Bronchial epithelial cell (primary cell): ENCODE measurements at regions not wholly inside any gene's neighbourhood (a gene's known extent, or its start where the extent isn't known, plus 50 kb on each side); places are given as distances from the start of the nearest gene placed in this dataset.

Experiments used
- DNase-seq: peaks from one replicate; pipeline ENCODE4 v3.0.0-alpha.2; 2010; ENCODE audit warnings: low read depth
- FAIRE-seq: peaks from 2 replicates; lab custom pipeline; 2011; peaks lifted over from hg19 to GRCh38; lab: Jason Lieb, UNC
- H3K27me3 ChIP-seq: 2 replicates; pipeline ENCODE4 v1.5.1; 2011; ENCODE audit warnings: low read length; ENCODE audit not compliant: control insufficient read depth, insufficient read depth
- H3K36me3 ChIP-seq: 2 replicates; pipeline ENCODE4 v1.5.1; 2011; ENCODE audit warnings: low read length; ENCODE audit not compliant: control insufficient read depth, insufficient read depth
- H3K4me3 ChIP-seq: 2 replicates; pipeline ENCODE4 v1.5.1; 2011; ENCODE audit warnings: mild to moderate bottlenecking, low read depth, low read length, control low read depth
- CTCF ChIP-seq: IDR thresholded peaks from 2 replicates; pipeline ENCODE4 v1.5.1; 2011; ENCODE audit warnings: mild to moderate bottlenecking, moderate library complexity, low read length, control low read depth, inconsistent platforms; ENCODE audit not compliant: insufficient read depth, severe bottlenecking

- no peak overlapping the region for H3K4me3 ChIP-seq
- no peaks in the 10 kb centered on the region for H3K36me3 ChIP-seq
- FAIRE-seq = no peak
- no peaks in the 10 kb centered on the region for H3K27me3 ChIP-seq
- no peak for DNase-seq
- no peak for TF ChIP-seq CTCF
Observed at GRCh38 chr14:86824167-86824566, 1168.8 kb downstream of the GALC start.

GRCh38 chr14:86823581-86823980, 1169.4 kb downstream of the GALC start:
- no peaks in the 10 kb centered on the region for H3K36me3 ChIP-seq
- no peak for TF ChIP-seq CTCF
- FAIRE-seq (no peak), DNase-seq (no peak)
- H3K4me3 ChIP-seq = no peak overlapping the region
- no peaks in the 10 kb centered on the region for H3K27me3 ChIP-seq

- DNase-seq = no peak
- Histone ChIP-seq H3K27me3 (no peaks in the 10 kb centered on the region), H3K36me3 (no peaks in the 10 kb centered on the region), H3K4me3 (no peak overlapping the region)
- no peak for FAIRE-seq
- no peak for TF ChIP-seq CTCF
Observed at GRCh38 chr14:86815341-86815740, 1177.6 kb downstream of the GALC start.

- H3K36me3 ChIP-seq = no peaks in the 10 kb centered on the region
- no peak for FAIRE-seq
- DNase-seq = no peak
- no peak overlapping the region for H3K4me3 ChIP-seq
- no peak for TF ChIP-seq CTCF
- H3K27me3 ChIP-seq = no peaks in the 10 kb centered on the region
Observed at GRCh38 chr14:86802726-86803125, 1190.3 kb downstream of the GALC start.

GRCh38 chr14:86799244-86799647, 1193.7 kb downstream of the GALC start:
- TF ChIP-seq CTCF = no peak
- no peak overlapping the region for H3K4me3 ChIP-seq
- no peaks in the 10 kb centered on the region for H3K27me3 ChIP-seq
- DNase-seq (peak; percentile 89), FAIRE-seq (no peak)
- H3K36me3 ChIP-seq = no peaks in the 10 kb centered on the region

GRCh38 chr14:86798330-86798729, 1194.7 kb downstream of the GALC start:
- TF ChIP-seq CTCF = no peak
- FAIRE-seq (no peak), DNase-seq (no peak)
- H3K27me3 ChIP-seq = no peaks in the 10 kb centered on the region
- H3K4me3 ChIP-seq = no peak overlapping the region
- no peaks in the 10 kb centered on the region for H3K36me3 ChIP-seq
